GM19395 (cell line): ENCODE measurements at regions not wholly inside any gene's neighbourhood (a gene's known extent, or its start where the extent isn't known, plus 50 kb on each side); places are given as distances from the start of the nearest gene placed in this dataset.
"Not testable (repeated sequence)": the region's sequence is repeated elsewhere in the genome, so short reads cannot be mapped to it uniquely, and the experiment has no call there.

ENCODE experiments used
- ATAC-seq: cut with Tn5 transposase; IDR thresholded peaks from one replicate; pipeline ENCODE4 v1.9.1; 2021; ENCODE audit warnings: mild to moderate bottlenecking, moderate library complexity; ENCODE audit not compliant: unreplicated experiment

DNA sequence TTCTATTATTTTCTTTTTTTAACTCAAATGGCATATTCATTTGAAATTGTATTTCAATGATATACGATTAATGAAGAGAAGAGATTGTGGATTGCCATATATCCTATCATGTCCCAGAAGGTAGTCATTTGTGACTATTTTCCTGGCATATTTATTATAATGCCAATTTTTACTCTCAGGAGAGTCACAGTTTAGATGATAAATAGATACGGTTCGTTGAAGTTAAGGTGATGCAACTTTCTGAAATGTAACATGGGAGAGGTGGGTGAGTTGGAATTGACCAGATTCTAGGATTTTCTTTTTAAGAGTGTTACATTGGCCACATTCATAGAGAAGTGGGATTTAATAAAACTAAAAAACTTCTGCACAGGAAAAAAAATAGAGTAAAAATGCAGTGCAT is 1138.5 kb downstream of the NCAM2 start:
- ATAC-seq: no peak

DNA sequence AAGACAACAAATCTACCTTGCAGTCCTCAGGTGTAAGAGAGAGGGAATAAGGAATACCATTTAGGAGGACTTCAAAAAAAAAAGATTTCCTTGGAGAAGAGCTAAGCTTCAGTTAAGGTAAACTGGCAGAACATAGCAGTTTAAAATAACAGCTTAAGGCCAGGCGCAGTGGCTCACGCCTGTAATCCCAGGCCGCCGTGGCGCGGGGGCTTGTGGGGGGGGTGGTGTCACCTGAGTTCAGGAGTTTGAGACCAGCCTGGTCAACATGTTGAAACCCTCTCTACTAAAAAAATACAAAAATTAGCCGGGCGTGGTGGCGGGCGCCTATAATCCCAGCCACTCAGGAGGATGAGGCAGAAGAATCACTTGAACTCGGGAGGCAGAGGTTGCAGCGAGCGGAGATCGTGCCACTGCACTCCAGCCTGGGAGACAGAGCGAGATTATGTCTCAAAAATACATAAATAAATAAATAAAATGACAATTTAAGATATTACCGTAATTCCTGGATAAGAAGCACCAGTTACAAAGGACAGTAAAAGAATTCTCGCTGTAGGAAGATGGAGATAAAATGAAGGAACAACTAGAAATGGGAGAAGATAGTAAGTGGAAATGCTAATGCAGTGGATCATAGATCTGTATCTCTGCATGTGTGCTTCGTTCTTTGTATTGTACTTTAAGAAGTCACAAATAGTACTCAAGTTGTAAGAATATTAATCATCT is 1140.2 kb downstream of the NCAM2 start:
- no peak for ATAC-seq

DNA sequence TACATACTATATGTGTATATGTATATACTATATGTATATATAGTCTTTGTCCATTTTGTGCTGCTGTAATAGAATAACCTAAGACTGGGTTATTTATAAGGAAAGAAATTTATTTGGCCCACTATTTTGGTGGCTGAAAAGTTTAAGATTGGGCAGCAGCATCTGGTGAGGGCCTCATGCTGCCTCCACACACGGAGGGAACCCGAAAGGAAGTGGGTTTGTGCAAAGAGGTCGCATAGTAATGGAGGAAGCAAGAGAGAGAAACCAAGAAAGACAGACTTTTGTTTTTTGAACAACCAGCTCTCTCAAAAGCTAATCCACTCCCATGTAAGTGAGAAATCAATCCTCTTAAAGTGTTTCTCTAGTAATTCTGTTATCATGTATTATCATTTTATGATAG is 1147.3 kb downstream of the NCAM2 start:
- ATAC-seq: no peak

DNA sequence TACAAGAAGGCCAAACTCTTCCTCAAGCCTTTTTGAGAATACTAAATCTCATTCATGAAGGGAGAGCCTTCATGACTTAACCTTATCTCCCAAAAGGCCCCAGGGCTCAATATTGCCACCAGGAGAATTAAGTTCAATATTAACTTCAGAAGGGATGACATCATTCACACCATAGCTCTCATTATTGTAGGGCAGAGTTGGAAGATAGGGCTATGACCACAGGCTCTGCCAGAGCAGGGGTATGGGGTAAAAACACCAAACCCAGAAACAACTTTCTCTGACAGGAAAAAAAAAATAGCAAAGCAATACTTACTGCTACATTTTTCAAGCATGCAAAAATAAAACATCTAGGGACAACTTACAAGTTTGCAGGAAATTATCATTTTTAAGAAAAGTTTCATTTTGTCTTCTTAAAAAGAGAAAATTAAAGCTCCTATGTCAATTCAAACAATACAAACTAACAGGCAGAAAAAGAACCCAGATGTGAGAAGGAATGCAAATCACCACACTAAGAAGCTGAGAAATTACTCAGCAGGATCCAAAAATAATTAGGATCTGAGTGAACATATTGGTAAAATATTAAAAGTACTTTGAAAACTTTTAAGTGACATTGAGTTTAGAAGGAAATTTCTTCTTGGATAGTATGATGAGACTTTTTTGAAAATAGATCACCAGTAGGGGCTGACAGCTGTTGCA is 1156.5 kb downstream of the NCAM2 start:
- ATAC-seq: no peak

DNA sequence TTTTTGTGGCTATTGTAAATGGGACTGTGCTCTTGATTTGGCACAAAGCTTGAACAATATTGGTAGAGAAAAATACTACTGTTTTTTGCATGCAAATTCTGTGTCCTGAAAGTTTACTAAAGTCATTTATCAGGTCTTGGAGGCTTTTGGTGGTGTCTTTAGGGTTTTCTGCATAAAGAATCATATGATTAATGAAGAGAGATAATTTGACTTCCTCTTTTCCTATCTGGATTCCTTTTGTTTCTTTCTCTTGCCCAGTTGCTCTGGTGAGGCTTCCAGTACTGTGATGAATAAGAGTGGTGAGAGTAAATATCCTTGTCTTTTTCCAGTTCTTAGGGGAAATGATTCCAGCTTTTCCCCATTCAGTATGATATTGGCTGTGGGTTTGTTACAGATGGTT is 1166.7 kb downstream of the NCAM2 start:
- ATAC-seq: no peak

DNA sequence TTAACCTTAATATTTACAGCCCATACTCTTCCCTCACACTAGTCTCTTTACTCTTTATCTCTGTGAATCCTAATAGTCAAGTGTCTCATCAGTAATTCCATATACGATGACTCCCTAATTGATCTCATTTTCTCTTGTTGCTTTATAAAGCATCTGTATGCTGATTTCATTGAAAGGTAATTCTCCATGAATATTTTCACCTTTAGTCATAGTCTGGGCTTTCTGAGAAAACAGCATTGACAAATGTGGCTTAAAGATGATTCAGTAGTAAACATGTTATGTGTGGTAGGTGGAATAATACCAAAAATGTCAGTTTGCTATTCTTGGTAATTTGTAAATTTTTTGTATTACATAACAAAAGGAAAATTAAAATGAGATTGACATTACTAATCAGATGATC is 1176.5 kb downstream of the NCAM2 start:
- no peak for ATAC-seq

DNA sequence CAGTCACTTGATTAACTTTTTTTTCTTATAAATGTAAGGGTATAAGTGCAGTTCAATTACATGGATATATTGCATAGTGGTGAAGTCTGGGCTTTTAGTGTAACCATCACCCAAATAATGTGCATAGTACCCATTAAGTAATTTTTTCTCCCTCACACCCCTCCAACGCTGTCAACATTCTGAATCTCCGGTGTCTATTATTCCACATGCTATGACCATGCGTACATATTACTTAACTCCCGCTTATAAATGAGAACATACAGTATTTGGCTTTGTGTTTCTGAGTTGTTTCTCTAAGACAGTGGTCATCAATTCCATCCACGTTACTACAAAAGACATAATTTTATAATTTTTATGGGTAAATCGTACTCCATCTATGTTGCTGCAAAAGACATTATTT is 1191.1 kb downstream of the NCAM2 start:
- ATAC-seq: no peak

DNA sequence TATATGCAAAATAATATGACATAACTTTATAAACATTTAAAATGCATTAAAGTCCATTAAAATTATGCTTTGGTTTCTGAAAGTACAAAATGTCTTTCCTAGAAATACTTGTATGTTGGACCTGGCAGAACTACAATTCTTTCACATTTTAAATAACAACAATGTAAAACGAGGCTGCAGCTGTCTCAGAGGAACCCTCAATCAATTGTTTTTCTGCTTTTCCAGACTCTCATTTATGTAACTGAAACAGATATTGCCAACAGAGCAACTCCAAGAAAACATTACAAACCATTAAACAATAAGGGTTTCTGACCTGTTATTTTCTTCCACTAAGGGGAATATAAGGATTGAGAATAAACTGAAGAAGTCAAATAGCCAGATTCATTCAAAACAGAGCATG is 1193.4 kb downstream of the NCAM2 start:
- ATAC-seq: no peak

DNA sequence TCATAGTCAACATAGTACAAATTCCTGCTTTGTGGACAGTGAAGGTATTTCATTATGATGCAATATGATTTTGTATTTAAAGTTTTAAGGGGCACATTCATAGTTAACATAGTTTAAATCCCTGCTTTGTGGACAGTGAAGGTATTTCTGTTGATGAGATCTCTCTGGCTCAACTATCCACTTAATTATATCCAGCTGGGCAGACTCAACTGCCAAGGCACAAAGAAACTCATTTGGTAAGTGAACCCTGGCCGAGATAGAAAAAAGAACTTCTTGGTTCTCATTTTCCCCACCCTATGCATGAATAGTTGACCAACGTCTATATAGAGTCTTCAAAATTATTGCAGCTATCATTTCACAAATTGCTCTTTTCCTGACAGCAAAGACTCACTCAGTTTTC is 1194.6 kb downstream of the NCAM2 start:
- no peak for ATAC-seq

DNA sequence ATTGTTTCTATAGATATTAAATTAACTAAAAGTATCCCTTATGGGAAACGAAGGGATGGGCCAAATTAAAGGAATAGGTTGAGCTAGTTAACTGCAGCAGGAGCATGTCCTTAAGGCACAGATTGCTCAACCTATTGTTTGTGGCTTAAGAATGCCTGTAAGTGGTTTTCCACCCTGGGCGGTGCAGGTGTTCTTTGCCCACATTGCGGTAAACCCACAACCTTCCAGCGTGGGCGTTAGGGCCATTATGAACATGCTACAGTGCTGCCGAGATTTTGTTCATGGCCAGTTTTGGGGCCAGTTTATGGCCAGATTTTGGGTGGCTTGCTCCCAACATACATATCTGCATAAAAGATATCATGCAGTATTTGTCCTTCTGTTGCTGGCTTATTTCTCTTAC is 1196.8 kb downstream of the NCAM2 start:
- not testable (repeated sequence) for ATAC-seq

DNA sequence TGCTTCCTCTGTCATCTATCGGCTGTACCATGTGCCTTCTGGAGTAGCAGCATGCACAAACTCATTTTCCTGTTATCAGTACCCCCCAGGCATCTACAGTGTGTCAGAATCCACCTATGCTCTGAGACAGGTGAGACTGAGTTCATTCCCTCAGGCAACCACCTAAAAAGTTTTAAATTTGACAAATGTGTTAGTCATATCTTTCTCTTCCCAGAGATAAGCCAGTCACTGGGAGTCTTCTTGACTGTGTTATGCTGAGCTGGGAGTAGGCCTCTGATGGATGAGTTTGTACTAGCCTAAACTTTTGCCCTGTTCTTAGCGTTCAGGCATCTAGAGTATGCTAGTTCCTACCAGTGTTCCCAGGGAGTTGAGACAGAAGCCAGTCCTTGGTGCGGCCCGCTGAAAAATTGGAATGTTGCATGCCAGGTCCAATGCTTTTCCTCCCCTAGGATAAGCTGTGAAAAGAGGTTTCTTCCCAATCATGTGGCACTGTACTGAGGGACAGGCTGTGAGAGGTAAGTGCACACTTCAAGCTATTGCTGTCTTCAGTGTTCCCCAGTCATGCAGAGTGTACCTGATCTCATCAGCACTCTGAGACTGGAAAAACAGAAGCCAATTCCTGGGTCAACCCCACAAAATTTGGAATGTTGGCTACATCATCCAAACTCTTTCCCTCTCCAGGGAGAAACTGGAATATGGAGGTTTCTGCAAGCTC is 1202.3 kb downstream of the NCAM2 start:
- no peak for ATAC-seq

DNA sequence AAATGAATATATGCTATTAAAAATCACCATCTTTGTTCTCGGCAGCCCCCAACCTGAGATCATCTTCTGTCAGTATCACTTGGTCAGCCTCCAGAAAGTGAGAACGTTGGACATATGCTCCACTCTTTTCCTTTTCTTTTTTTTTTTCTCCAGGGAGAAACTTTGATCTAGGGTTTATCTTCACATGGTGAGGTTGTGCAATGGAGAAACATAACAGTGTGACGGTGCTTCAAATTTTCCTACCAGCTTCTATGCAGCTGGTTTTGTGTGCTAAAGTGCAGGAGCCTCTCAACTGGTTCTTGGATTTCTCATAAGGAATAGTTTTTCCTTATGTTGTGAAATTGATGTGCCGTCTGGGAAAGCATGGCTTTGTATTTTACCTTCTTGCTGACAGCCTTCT is 1202.9 kb downstream of the NCAM2 start:
- no peak for ATAC-seq

DNA sequence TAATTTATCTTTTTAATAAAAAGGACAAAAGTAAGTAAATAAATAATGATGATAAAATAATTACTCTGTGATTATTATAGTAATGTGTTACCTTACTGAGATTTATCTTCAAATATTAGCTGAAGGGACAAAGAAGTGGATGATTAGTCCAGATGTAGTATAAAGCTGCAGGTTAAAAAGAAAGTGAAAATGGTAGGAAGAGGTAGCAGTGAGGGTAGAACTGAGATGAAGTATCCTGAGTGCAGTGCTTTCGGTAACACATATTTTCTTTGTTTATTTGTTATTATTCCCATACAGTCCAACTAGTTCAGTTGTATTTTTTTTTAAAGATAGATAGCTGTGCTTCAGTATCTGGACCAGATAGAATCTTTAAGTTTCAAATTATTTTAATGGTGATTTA is 1203.5 kb downstream of the NCAM2 start:
- ATAC-seq: no peak

DNA sequence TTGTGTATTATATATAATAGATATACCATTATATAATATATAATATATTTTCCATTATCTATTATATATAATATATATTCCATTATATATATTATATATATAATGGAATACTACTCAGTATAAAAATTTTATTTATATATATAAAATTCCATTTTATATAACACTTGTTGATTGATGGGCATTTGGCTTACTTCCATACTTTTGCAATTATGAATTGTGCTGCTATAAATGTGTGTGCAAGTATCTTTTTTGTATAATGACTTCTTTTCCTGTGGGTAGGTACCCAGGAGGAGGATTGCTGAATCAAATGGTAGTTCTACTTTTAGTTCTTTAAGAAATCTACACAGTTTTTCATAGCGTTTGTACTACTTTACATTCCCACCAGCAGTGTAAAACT is 1211.1 kb downstream of the NCAM2 start:
- no peak for ATAC-seq

DNA sequence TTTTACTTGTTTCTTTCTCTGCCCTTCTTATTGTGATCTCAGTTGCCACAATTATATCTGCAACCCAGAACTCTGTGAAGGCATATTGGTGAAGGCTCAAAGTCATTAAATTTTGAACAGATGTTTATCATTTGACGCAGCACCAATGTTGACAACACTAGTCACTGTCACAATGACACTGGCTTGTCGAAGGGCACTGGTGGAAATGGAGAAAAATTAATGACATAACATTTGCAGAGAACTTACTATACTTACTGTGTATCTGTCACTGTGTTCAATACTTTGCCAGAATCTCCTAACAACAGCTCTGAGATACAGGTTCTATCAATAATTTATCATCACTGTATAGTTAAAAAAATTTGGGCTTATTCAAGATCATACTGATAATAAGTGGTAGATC is 1213.7 kb downstream of the NCAM2 start:
- no peak for ATAC-seq

DNA sequence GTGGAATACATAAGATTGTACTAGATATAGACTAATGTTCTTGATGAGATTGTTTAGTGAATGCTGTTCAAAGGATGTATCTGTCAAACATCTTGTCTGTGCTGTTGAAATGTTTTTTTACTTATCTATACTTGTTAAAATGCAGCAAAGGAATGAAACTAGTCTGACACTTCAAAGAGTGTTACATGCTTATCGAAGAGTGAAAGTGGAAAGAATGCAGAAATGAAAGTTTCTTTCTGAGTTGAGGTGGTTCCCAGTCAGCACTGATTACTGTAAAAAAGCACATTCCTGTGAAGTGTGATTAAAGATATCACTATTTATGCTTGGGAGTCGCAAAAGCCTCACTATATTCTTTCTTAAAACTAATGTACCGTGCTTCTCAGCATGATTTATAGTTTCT is 1225.2 kb downstream of the NCAM2 start:
- ATAC-seq: peak; percentile 83

DNA sequence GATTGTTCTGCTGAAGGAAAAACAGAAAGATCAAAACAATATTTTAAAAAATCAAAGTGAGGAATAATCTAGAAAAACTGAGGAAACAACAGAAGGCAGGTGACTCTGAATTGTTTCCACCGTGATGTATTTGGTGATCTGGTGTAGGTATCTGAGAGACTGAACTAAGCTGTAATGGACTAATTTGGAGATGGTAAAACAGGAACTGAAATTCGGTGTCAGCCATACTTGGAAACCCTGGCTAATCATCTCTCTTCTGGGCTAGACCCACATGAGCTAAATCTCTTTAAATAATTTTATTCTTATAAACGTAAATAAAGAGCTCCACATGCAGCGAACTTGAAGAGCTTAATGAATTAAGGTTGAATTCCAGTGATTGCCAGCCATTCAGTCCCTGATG is 1226.1 kb downstream of the NCAM2 start:
- peak; percentile 53 for ATAC-seq

DNA sequence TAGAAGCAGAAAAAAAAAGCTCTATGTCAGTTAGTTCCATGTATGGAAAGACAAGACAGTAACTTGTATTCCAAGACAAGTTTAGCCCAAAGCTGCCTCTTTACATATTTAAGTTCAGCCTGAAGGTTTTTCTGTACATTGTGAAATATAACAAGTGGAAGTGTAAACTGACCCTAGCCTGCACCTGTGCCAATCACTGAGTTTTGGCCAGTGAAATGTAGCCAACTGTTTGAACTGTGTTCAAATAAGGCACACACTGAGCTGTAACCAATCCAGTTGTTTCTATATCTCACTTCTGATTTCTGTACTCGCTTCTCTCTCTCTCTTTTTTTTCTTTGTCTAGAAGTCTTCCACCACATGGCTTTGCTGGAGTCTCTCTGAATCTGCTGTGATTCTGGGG is 1227.1 kb downstream of the NCAM2 start:
- no peak for ATAC-seq

DNA sequence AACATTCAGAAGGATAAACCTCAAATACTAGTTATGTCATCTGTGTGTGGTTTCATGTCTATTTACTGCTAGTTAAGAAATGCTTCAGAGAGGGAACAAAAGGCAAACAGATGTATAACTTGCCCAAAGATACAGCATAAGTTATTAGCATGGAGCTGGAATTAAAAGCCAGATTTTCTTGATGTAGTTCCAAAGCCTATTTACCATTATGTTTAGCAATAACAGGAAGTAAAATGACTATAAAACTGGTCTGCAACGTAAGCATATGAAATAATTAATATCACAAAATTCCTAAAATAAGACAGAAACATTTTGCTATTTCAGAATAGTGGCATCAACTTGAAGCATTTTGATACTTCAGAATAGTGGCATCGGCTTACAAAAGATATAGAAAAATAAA is 1232.8 kb downstream of the NCAM2 start:
- no peak for ATAC-seq

DNA sequence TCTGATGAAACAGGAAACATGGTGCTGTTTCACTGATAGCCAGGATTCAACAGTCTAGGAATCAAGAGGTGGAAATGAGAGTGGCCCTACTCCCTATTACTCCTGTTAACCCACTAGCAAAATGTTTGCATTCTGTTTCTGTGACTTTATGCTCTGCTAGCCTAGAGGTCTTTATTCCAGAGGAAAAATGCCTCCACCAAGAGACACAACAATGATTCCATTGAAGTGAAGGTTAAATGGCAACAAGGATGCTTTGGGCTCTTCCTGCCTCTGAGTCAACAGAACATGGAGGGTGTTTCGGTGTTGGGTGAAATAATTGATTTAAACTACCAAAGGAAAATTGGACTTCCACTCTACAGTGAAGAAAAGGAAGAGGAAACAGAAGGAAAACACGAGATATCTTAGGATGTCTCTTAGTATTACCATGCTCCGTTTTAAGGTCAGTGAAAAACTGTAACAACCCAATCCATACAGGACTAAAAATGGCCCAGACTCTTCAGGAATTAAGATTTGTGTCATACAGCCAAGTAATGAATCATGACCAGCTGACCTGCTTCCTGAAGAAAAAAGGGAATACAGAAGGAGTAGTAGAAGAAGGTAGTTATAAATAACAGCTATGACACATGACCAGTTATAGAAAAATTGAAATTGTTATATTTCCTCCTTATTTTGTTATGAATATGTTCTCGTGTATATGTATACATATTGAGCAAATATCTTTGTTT is 1237.8 kb downstream of the NCAM2 start:
- ATAC-seq: no peak

DNA sequence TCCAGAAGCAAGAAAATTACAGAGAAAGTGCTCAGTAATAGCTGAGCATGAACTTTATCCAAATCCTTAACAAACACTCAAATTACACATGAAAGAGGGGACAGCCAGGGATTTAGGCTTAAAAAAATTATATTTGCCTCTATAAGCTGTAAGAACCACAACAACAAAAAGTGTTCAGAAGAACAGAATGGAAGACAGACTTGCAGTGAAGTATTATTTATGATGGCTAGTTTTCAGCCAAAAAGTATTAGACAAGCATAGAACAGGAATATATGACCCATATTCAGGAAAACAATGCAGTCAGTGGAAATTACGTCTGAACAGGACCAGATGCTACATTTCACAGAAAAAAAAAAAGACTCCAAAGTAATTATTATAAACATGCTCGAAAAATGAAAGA is 1246.3 kb downstream of the NCAM2 start:
- ATAC-seq: no peak

DNA sequence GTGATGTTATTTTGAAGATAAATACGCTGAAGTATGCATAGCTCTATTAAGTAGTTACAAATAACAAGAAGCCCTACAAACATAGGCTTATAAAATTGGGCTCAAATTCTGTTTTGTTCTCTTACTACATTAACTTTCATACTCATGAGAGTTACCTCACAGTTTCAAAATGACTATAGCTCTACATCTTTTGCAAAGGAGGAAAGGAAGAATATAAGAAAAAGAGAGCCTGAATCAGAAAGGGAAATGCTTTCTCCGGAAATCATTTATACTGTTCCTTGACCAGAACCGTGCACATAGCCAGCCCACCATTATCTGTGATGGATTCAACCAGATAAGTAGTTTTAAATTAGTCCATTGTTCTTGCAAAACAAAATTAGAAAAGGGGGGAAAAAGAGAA is 1252.1 kb downstream of the NCAM2 start:
- no peak for ATAC-seq
